Stomach (tissue), 4 donors: ENCODE measurements at regions not wholly inside any gene's neighbourhood (a gene's known extent, or its start where the extent isn't known, plus 50 kb on each side); places are given as distances from the start of the nearest gene placed in this dataset.

Experiments
- EP300 ChIP-seq: sonication (generic); formaldehyde crosslinking; IDR thresholded peaks from one replicate; pipeline ENCODE4 v1.6.1; 2017; ENCODE audit warnings: antibody characterized with exemption
- POLR2A ChIP-seq, 4 donors: fragments of 450-650 bp; IDR thresholded peaks; one replicate each; pipeline ENCODE4 v1.6.1; 2016; ENCODE audit warnings: antibody characterized with exemption in 4 of 4, control low read depth in 2 of 4, mild to moderate bottlenecking in 1 of 4, moderate library complexity in 1 of 4
- POLR2AphosphoS5 ChIP-seq, 3 donors: sonication (generic); formaldehyde crosslinking; IDR thresholded peaks; one replicate each; pipeline ENCODE4 v1.6.1; 2016; ENCODE audit warnings: antibody characterized with exemption in 3 of 3
- TF ChIP-seq, protein P1 (sequence below), 7 experiments: fragments of 450-650 bp in 4 of 7; fragments of 200-600 bp in 3 of 7; sonication (generic) in 3 of 7; IDR thresholded peaks; one replicate each; pipeline ENCODE4 v1.5.1; 2016 to 2019; ENCODE audit warnings: antibody characterized with exemption in 7 of 7, control low read depth in 2 of 7, mild to moderate bottlenecking in 1 of 7

DNA sequence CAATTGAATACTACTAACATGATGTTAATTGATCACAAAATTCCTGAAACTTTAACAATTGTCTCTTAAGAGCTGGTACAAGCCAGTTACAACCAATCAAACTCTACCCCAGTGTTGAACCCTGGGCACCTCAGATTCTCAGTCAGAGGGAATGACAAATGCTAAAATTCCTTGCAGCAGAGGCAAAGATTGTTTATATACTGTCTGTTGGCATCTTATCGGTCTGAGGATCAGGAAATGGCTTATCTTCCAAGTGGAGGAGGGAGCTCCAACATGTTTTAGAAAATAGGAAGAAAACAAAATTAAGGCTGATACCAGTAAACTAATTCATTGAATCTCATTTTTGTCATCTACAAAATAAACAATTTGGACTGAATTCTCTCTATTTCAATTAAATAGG is 527.8 kb upstream of the ZNF608 start:
- TF ChIP-seq, protein P1, sequence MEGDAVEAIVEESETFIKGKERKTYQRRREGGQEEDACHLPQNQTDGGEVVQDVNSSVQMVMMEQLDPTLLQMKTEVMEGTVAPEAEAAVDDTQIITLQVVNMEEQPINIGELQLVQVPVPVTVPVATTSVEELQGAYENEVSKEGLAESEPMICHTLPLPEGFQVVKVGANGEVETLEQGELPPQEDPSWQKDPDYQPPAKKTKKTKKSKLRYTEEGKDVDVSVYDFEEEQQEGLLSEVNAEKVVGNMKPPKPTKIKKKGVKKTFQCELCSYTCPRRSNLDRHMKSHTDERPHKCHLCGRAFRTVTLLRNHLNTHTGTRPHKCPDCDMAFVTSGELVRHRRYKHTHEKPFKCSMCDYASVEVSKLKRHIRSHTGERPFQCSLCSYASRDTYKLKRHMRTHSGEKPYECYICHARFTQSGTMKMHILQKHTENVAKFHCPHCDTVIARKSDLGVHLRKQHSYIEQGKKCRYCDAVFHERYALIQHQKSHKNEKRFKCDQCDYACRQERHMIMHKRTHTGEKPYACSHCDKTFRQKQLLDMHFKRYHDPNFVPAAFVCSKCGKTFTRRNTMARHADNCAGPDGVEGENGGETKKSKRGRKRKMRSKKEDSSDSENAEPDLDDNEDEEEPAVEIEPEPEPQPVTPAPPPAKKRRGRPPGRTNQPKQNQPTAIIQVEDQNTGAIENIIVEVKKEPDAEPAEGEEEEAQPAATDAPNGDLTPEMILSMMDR (IDR thresholded peaks at IDR 0.05) = no peak
- TF ChIP-seq POLR2A (IDR thresholded peaks at IDR 0.05) (no peak), POLR2AphosphoS5 (IDR thresholded peaks at IDR 0.05) (no peak), EP300 (no peak)
